HG03135 (cell line): ENCODE measurements at regions not wholly inside any gene's neighbourhood (a gene's known extent, or its start where the extent isn't known, plus 50 kb on each side); places are given as distances from the start of the nearest gene placed in this dataset.

Source experiments
- ATAC-seq: cut with Tn5 transposase; IDR thresholded peaks from one replicate; pipeline ENCODE4 v1.9.1; 2021; ENCODE audit warnings: mild to moderate bottlenecking, moderate library complexity; ENCODE audit not compliant: unreplicated experiment

GRCh38 chr2:19686439-19686838, 215.3 kb downstream of the TTC32 start:
- no peak for ATAC-seq

GRCh38 chr2:19685731-19686130, 216.1 kb downstream of the TTC32 start:
- ATAC-seq, result no peak

- ATAC-seq, result no peak
These were observed 217.3 kb downstream of the TTC32 start for GRCh38 chr2:19684516-19684915.

GRCh38 chr2:19683556-19683955, 218.2 kb downstream of the TTC32 start:
- no peak for ATAC-seq

GRCh38 chr2:19682493-19682892, 219.3 kb downstream of the TTC32 start:
- ATAC-seq, result no peak

- ATAC-seq, result no peak
These were observed 223.8 kb downstream of the TTC32 start for GRCh38 chr2:19677825-19678518.

- no peak for ATAC-seq
These were observed 224.5 kb downstream of the TTC32 start for GRCh38 chr2:19677215-19677777.

- ATAC-seq, result no peak
These were observed 225.0 kb downstream of the TTC32 start for GRCh38 chr2:19676770-19677169.

- no peak for ATAC-seq
These were observed 225.8 kb downstream of the TTC32 start for GRCh38 chr2:19675856-19676460.

- no peak for ATAC-seq
These were observed 226.7 kb downstream of the TTC32 start for GRCh38 chr2:19675003-19675629.

- no peak for ATAC-seq
These were observed 227.5 kb downstream of the TTC32 start for GRCh38 chr2:19674051-19675002.

- ATAC-seq, result no peak
These were observed 228.5 kb downstream of the TTC32 start for GRCh38 chr2:19673213-19673791.

- no peak for ATAC-seq
These were observed 229.9 kb downstream of the TTC32 start for GRCh38 chr2:19671916-19672315.

GRCh38 chr2:19671311-19671710, 230.5 kb downstream of the TTC32 start:
- ATAC-seq, result no peak

- ATAC-seq, result no peak
These were observed 231.5 kb downstream of the TTC32 start for GRCh38 chr2:19670303-19670702.

GRCh38 chr2:19669559-19669958, 232.2 kb downstream of the TTC32 start:
- ATAC-seq, result no peak

GRCh38 chr2:19669126-19669525, 232.7 kb downstream of the TTC32 start:
- ATAC-seq, result no peak

GRCh38 chr2:19667536-19667949, 234.2 kb downstream of the TTC32 start:
- ATAC-seq, result no peak

GRCh38 chr2:19667085-19667484, 234.7 kb downstream of the TTC32 start:
- no peak for ATAC-seq

GRCh38 chr2:19664646-19665045, 237.1 kb downstream of the TTC32 start:
- no peak for ATAC-seq
